ENCODE measurements at regions not wholly inside any gene's neighbourhood (a gene's known extent, or its start where the extent isn't known, plus 50 kb on each side); places are given as distances from the start of the nearest gene placed in this dataset.

GRCh38 chr7:24201226-24201625 is 82.8 kb upstream of the NPY start:
- Mint-ChIP-seq H3K27ac (ENCODE audit: low read depth, unreplicated experiment) (no peak overlapping the region), H3K4me3 (ENCODE audit: unreplicated experiment) (no peak overlapping the region), H3K36me3 (ENCODE audit: insufficient read depth, unreplicated experiment) (no peaks in the 10 kb centered on the region), H3K4me1 (ENCODE audit: insufficient read depth, unreplicated experiment) (no peaks in the 10 kb centered on the region), H3K9me3 (ENCODE audit: unreplicated experiment) (no peaks in the 10 kb centered on the region), H3K27me3 (ENCODE audit: insufficient read depth, unreplicated experiment) (no peaks in the 10 kb centered on the region)
- intact Hi-C loops (cut with micrococcal nuclease) = no loop called here
- POLR2A ChIA-PET = no interaction called here
- CTCF ChIA-PET = interaction anchor here (1.1 kb wide), 1 partner anchor 9 kb away, joined by 3 read pairs; no protein-coding TSS in a partner anchor
- no peak for DNase-seq (ENCODE audit: unreplicated experiment)
- BruUV-seq (replicated peaks) = no TSS peak
- TF ChIP-seq CTCF (IDR thresholded peaks at IDR 0.05; ENCODE audit: unreplicated experiment) = no peak

GRCh38 chr7:24212073-24212472 is 71.9 kb upstream of the NPY start:
- DNase-seq (ENCODE audit: unreplicated experiment) = no peak
- Mint-ChIP-seq H3K4me1 (ENCODE audit: insufficient read depth, unreplicated experiment) (peaks cover 3% of the 10 kb centered on the region), H3K4me3 (ENCODE audit: unreplicated experiment) (no peak overlapping the region), H3K36me3 (ENCODE audit: insufficient read depth, unreplicated experiment) (peaks cover 3% of the 10 kb centered on the region), H3K9me3 (ENCODE audit: unreplicated experiment) (no peaks in the 10 kb centered on the region), H3K27ac (ENCODE audit: low read depth, unreplicated experiment) (no peak overlapping the region), H3K27me3 (ENCODE audit: insufficient read depth, unreplicated experiment) (no peaks in the 10 kb centered on the region)
- BruUV-seq (replicated peaks) = no TSS peak
- ChIA-PET POLR2A (no interaction called here), CTCF (no interaction called here)
- TF ChIP-seq CTCF (IDR thresholded peaks at IDR 0.05; ENCODE audit: unreplicated experiment) = no peak
- intact Hi-C loops (cut with micrococcal nuclease) = no loop called here

GRCh38 chr7:24213311-24213710 is 70.7 kb upstream of the NPY start:
- intact Hi-C loops (cut with micrococcal nuclease) = no loop called here
- Mint-ChIP-seq H3K36me3 (ENCODE audit: insufficient read depth, unreplicated experiment) (peaks cover 6% of the 10 kb centered on the region), H3K27ac (ENCODE audit: low read depth, unreplicated experiment) (no peak overlapping the region), H3K9me3 (ENCODE audit: unreplicated experiment) (no peaks in the 10 kb centered on the region), H3K4me3 (ENCODE audit: unreplicated experiment) (no peak overlapping the region), H3K4me1 (ENCODE audit: insufficient read depth, unreplicated experiment) (peaks cover 7% of the 10 kb centered on the region), H3K27me3 (ENCODE audit: insufficient read depth, unreplicated experiment) (no peaks in the 10 kb centered on the region)
- BruUV-seq (replicated peaks) = no TSS peak
- CTCF ChIA-PET = interaction anchor here (0.5 kb wide), 1 partner anchor 73 kb away, joined by 3 read pairs; no protein-coding TSS in a partner anchor
- no peak for TF ChIP-seq CTCF (IDR thresholded peaks at IDR 0.05; ENCODE audit: unreplicated experiment)
- DNase-seq (ENCODE audit: unreplicated experiment) = no peak
- POLR2A ChIA-PET = no interaction called here

- H3K27me3 Mint-ChIP-seq (ENCODE audit: insufficient read depth, unreplicated experiment) = no peaks in the 10 kb centered on the region
- intact Hi-C loops (cut with micrococcal nuclease) = no loop called here
- H3K36me3 Mint-ChIP-seq (ENCODE audit: insufficient read depth, unreplicated experiment) = peaks cover 6% of the 10 kb centered on the region
- H3K9me3 Mint-ChIP-seq (ENCODE audit: unreplicated experiment) = no peaks in the 10 kb centered on the region
- no peak for TF ChIP-seq CTCF (IDR thresholded peaks at IDR 0.05; ENCODE audit: unreplicated experiment)
- POLR2A ChIA-PET = no interaction called here
- H3K4me3 Mint-ChIP-seq (ENCODE audit: unreplicated experiment) = no peak overlapping the region
- no peak overlapping the region for H3K27ac Mint-ChIP-seq (ENCODE audit: low read depth, unreplicated experiment)
- no peak for DNase-seq (ENCODE audit: unreplicated experiment)
- BruUV-seq (replicated peaks) = no TSS peak
- CTCF ChIA-PET = interaction anchor here (0.7 kb wide), 1 partner anchor 883 kb away, joined by 3 read pairs; no protein-coding TSS in a partner anchor
- H3K4me1 Mint-ChIP-seq (ENCODE audit: insufficient read depth, unreplicated experiment) = peaks cover 7% of the 10 kb centered on the region
Observed at GRCh38 chr7:24214670-24215069, 69.3 kb upstream of the NPY start.
